A673 (cell line): ENCODE measurements at regions not wholly inside any gene's neighbourhood (a gene's known extent, or its start where the extent isn't known, plus 50 kb on each side); places are given as distances from the start of the nearest gene placed in this dataset.
"Not testable (repeated sequence)": the region's sequence is repeated elsewhere in the genome, so short reads cannot be mapped to it uniquely, and the experiment has no call there.

ENCODE experiments used
- CTCF ChIP-seq: fragments of 300-800, 200-600 bp; sonication (generic); conservative IDR thresholded peaks from 2 replicates; pipeline ENCODE4 v1.5.1; 2017; ENCODE audit warnings: low read depth, mild to moderate bottlenecking, antibody characterized with exemption, low read length, moderate library complexity, mixed read lengths
- EZH2 ChIP-seq: fragments of 200-600 bp; sonication (generic); IDR thresholded peaks from 2 replicates; pipeline ENCODE4 v1.6.1; 2017; ENCODE audit warnings: borderline replicate concordance, low read depth, mild to moderate bottlenecking, mixed read lengths, antibody characterized with exemption, low read length; ENCODE audit not compliant: poor library complexity, severe bottlenecking

DNA sequence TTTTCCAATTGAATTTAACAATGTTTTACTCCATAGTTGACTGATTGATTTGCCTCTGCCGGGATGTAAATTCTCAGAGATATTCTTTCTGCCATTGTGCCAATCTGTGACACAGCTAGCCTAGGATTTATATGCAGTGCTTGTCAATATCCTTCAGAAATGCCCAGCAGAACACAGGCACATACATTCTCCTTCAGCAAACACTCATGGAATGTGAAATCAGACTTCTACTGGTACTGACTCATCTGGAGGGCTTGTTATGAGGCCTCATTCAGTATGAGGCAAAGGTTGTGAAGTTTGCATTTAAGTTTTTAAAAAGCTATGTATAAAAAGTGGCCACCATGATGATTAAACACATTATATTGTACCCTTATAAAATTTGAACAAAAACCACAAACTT, 158.4 kb downstream of the POTEC start:
- not testable (repeated sequence) for TF ChIP-seq CTCF, EZH2
